Right lobe of liver (tissue), 4 donors: ENCODE measurements at regions not wholly inside any gene's neighbourhood (a gene's known extent, or its start where the extent isn't known, plus 50 kb on each side); places are given as distances from the start of the nearest gene placed in this dataset.

ENCODE experiments used
- POLR2A ChIP-seq: fragments of 450-650 bp; IDR thresholded peaks from one replicate; pipeline ENCODE4 v1.6.1; 2017; ENCODE audit warnings: antibody characterized with exemption, mild to moderate bottlenecking
- TF ChIP-seq, protein P1 (sequence below), 4 donors: fragments of 200-600 bp in 3 of 4; fragments of 450-650 bp in 1 of 4; IDR thresholded peaks; one replicate each; pipeline versions ENCODE4 v1.5.1 to v1.8.0; 2016 to 2022; ENCODE audit warnings: antibody characterized with exemption in 4 of 4, mild to moderate bottlenecking in 2 of 4
- donor health status: DM: no; HTN: no; CAD: no.
- donor health status: DM: no; HTN: no; CAD: no.
- donor health status: DM: no; HTN: yes; CAD: no.

- TF ChIP-seq, protein P1, sequence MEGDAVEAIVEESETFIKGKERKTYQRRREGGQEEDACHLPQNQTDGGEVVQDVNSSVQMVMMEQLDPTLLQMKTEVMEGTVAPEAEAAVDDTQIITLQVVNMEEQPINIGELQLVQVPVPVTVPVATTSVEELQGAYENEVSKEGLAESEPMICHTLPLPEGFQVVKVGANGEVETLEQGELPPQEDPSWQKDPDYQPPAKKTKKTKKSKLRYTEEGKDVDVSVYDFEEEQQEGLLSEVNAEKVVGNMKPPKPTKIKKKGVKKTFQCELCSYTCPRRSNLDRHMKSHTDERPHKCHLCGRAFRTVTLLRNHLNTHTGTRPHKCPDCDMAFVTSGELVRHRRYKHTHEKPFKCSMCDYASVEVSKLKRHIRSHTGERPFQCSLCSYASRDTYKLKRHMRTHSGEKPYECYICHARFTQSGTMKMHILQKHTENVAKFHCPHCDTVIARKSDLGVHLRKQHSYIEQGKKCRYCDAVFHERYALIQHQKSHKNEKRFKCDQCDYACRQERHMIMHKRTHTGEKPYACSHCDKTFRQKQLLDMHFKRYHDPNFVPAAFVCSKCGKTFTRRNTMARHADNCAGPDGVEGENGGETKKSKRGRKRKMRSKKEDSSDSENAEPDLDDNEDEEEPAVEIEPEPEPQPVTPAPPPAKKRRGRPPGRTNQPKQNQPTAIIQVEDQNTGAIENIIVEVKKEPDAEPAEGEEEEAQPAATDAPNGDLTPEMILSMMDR (IDR thresholded peaks at IDR 0.05): no peak
- TF ChIP-seq POLR2A: no peak
Measured at GRCh38 chr9:88818495-88819201, 172.6 kb upstream of the S1PR3 start.
